GM23338 (cell line): ENCODE measurements at regions not wholly inside any gene's neighbourhood (a gene's known extent, or its start where the extent isn't known, plus 50 kb on each side); places are given as distances from the start of the nearest gene placed in this dataset.

Experiments used
- ATAC-seq: fragments of 200-7000 bp; cut with Tn5 transposase; 3 replicates; pipeline ENCODE4 v1.9.1; 2020
- DNase-seq: peaks from one replicate; pipeline ENCODE4 v3.0.0-alpha.2; 2015; ENCODE audit warnings: low spot score
- H2AFZ ChIP-seq: fragments of 200-600 bp; sonication (generic); 2 replicates; pipeline ENCODE4 v1.8.0; 2016; ENCODE audit warnings: antibody characterized with exemption, mild to moderate bottlenecking, moderate library complexity
- H3F3A ChIP-seq: fragments of 200-600 bp; sonication (generic); replicated peaks from 2 replicates; pipeline ENCODE4 v1.8.0; 2017; ENCODE audit warnings: antibody characterized with exemption, mixed run types, low read depth
- H3K27ac ChIP-seq: fragments of 200-600 bp; sonication (generic); 2 replicates; pipeline ENCODE4 v1.6.1; 2016; ENCODE audit warnings: low read depth
- H3K27me3 ChIP-seq: fragments of 200-600 bp; sonication (generic); 2 replicates; pipeline ENCODE4 v1.8.0; 2016; ENCODE audit warnings: mild to moderate bottlenecking, mixed run types, moderate library complexity; ENCODE audit not compliant: insufficient read depth
- H3K36me3 ChIP-seq: fragments of 200-600 bp; sonication (generic); 2 replicates; pipeline ENCODE4 v1.8.0; 2016; ENCODE audit warnings: mild to moderate bottlenecking; ENCODE audit not compliant: insufficient read depth
- H3K4me1 ChIP-seq: fragments of 200-600 bp; sonication (generic); 2 replicates; pipeline ENCODE4 v1.8.0; 2016; ENCODE audit warnings: mild to moderate bottlenecking, moderate library complexity; ENCODE audit not compliant: insufficient read depth
- H3K4me2 ChIP-seq: fragments of 200-600 bp; sonication (generic); 2 replicates; pipeline ENCODE4 v1.7.1; 2017; ENCODE audit warnings: mixed run types
- H3K4me3 ChIP-seq: fragments of 200-600 bp; sonication (generic); 2 replicates; pipeline ENCODE4 v1.6.1; 2016; ENCODE audit warnings: mixed run types
- H3K79me2 ChIP-seq: fragments of 200-600 bp; sonication (generic); replicated peaks from 2 replicates; pipeline ENCODE4 v1.8.0; 2017; ENCODE audit warnings: mild to moderate bottlenecking; ENCODE audit not compliant: insufficient read depth
- H3K9me2 ChIP-seq: fragments of 200-600 bp; sonication (generic); 2 replicates; pipeline ENCODE4 v1.8.0; 2017; ENCODE audit not compliant: insufficient read depth
- H4K20me1 ChIP-seq: fragments of 200-600 bp; sonication (generic); replicated peaks from 2 replicates; pipeline ENCODE4 v1.8.0; 2017; ENCODE audit warnings: mild to moderate bottlenecking; ENCODE audit not compliant: insufficient read depth
- H3K27ac Mint-ChIP-seq: 2 replicates; pipeline ENCODE4 v1.8.0; 2020; ENCODE audit warnings: inconsistent platforms, mild to moderate bottlenecking, moderate library complexity, mixed read lengths
- H3K27me3 Mint-ChIP-seq: 3 replicates; pipeline ENCODE4 v1.8.0; 2022; ENCODE audit warnings: low read depth, mild to moderate bottlenecking, moderate library complexity, mixed read lengths, inconsistent platforms; ENCODE audit not compliant: insufficient read depth, poor library complexity
- H3K36me3 Mint-ChIP-seq: 3 replicates; pipeline ENCODE4 v1.8.0; 2021; ENCODE audit warnings: low read depth, mild to moderate bottlenecking, inconsistent platforms, moderate library complexity, mixed read lengths
- H3K4me1 Mint-ChIP-seq: 3 replicates; pipeline ENCODE4 v1.8.0; 2020; ENCODE audit warnings: mild to moderate bottlenecking, inconsistent platforms, mixed read lengths
- H3K4me3 Mint-ChIP-seq: 3 replicates; pipeline ENCODE4 v1.8.0; 2021; ENCODE audit warnings: moderate library complexity, mild to moderate bottlenecking, inconsistent platforms, mixed read lengths
- H3K9me3 Mint-ChIP-seq: 3 replicates; pipeline ENCODE4 v1.8.0; 2020; ENCODE audit warnings: moderate library complexity, mild to moderate bottlenecking, inconsistent platforms, mixed read lengths
- CREB1 ChIP-seq: fragments of 250-450 bp; sonication (Bioruptor Pico); IDR thresholded peaks from 2 replicates; pipeline ENCODE4 v1.5.0; 2020; ENCODE audit warnings: low read depth, mild to moderate bottlenecking, moderate library complexity
- CTCF ChIP-seq, 2 experiments: fragments of 200-600 bp in 1 of 2; sonication (generic) in 1 of 2; conservative IDR thresholded peaks; 2 replicates each; pipeline versions ENCODE4 v1.5.1 to v1.6.1; 2016 to 2017; ENCODE audit warnings: antibody characterized with exemption in 2 of 2, low read depth in 2 of 2, mild to moderate bottlenecking in 2 of 2, moderate library complexity in 1 of 2
- ETS1 ChIP-seq: IDR thresholded peaks from 2 replicates; pipeline ENCODE4 v1.6.1; 2016; ENCODE audit warnings: antibody characterized with exemption
- EZH2 ChIP-seq: fragments of 200-600 bp; sonication (generic); IDR thresholded peaks from one replicate; pipeline ENCODE4 v1.8.0; 2017; ENCODE audit warnings: antibody characterized with exemption, mild to moderate bottlenecking, low read depth; ENCODE audit not compliant: unreplicated experiment
- EZH2phosphoT487 ChIP-seq: fragments of 200-600 bp; sonication (generic); IDR thresholded peaks from one replicate; pipeline ENCODE4 v1.8.1; 2018; ENCODE audit warnings: antibody characterized with exemption; ENCODE audit not compliant: unreplicated experiment
- POLR2AphosphoS5 ChIP-seq: IDR thresholded peaks from 2 replicates; pipeline ENCODE4 v1.6.1; 2016; ENCODE audit warnings: antibody characterized with exemption, low read depth
- STAT1 ChIP-seq: IDR thresholded peaks from one replicate; pipeline ENCODE4 v1.6.1; 2016; ENCODE audit warnings: antibody characterized with exemption; ENCODE audit not compliant: unreplicated experiment
- ZNF114 ChIP-seq: fragments of 250-450 bp; sonication (Bioruptor Pico); IDR thresholded peaks from 2 replicates; pipeline ENCODE4 v1.5.0; 2020; ENCODE audit warnings: mild to moderate bottlenecking, moderate library complexity
- ZNF462 ChIP-seq: fragments of 250-450 bp; sonication (Bioruptor Pico); IDR thresholded peaks from 2 replicates; pipeline ENCODE4 v1.5.0; 2020; ENCODE audit warnings: mild to moderate bottlenecking, moderate library complexity

GRCh38 chr6:1007159-1007558 is 304.7 kb upstream of the FOXQ1 start:
- H3K27ac Mint-ChIP-seq, result no peak overlapping the region
- no peaks in the 10 kb centered on the region for H3K4me1 Mint-ChIP-seq
- no peaks in the 10 kb centered on the region for H3K9me2 ChIP-seq
- peaks cover 5% of the 10 kb centered on the region; the same call in 2 of the 3 replicates for H3K9me3 Mint-ChIP-seq
- H3K4me1 ChIP-seq, result no peaks in the 10 kb centered on the region
- H3K4me3 ChIP-seq, result no peak overlapping the region
- no peak overlapping the region for H2AFZ ChIP-seq
- H3F3A ChIP-seq, result no peaks in the 10 kb centered on the region
- H3K4me3 Mint-ChIP-seq, result no peak overlapping the region
- H3K36me3 Mint-ChIP-seq, result no peaks in the 10 kb centered on the region
- H3K27me3 Mint-ChIP-seq, result peaks cover 9% of the 10 kb centered on the region
- ATAC-seq (no peak), DNase-seq (no peak)
- no peaks in the 10 kb centered on the region for H4K20me1 ChIP-seq
- TF ChIP-seq POLR2AphosphoS5, result no peak
- TF ChIP-seq ZNF462 (CRISPR knock-in tag), result no peak
- no peak for TF ChIP-seq STAT1
- no peak for TF ChIP-seq EZH2phosphoT487
- TF ChIP-seq EZH2, result no peak
- TF ChIP-seq ETS1, result no peak
- no peak for TF ChIP-seq ZNF114 (CRISPR knock-in tag)
- no peak for TF ChIP-seq CREB1 (CRISPR knock-in tag)
- no peak for TF ChIP-seq CTCF (conservative IDR thresholded peaks at IDR 0.05; ENCODE audit: low read depth in 2 of 2)
- H3K36me3 ChIP-seq, result no peaks in the 10 kb centered on the region
- H3K4me2 ChIP-seq, result no peak overlapping the region
- H3K79me2 ChIP-seq, result no peaks in the 10 kb centered on the region
- H3K27me3 ChIP-seq, result no peaks in the 10 kb centered on the region
- no peak overlapping the region for H3K27ac ChIP-seq
